HEK293T (cell line): ENCODE measurements at regions not wholly inside any gene's neighbourhood (a gene's known extent, or its start where the extent isn't known, plus 50 kb on each side); places are given as distances from the start of the nearest gene placed in this dataset.

Source experiments
- BHLHE40 ChIP-seq: fragments of 450-650 bp; IDR thresholded peaks from 2 replicates; pipeline ENCODE4 v1.6.1; 2016; ENCODE audit warnings: mild to moderate bottlenecking, moderate library complexity, borderline replicate concordance
- CTBP1 ChIP-seq: fragments of 450-650 bp; IDR thresholded peaks from 2 replicates; pipeline ENCODE4 v1.6.1; 2016; ENCODE audit warnings: borderline replicate concordance
- ELF4 ChIP-seq: fragments of 450-650 bp; IDR thresholded peaks from 2 replicates; pipeline ENCODE4 v1.6.1; 2017; ENCODE audit warnings: antibody characterized with exemption
- FOXK2 ChIP-seq: fragments of 450-650 bp; IDR thresholded peaks from 2 replicates; pipeline ENCODE4 v1.6.1; 2016; ENCODE audit warnings: mild to moderate bottlenecking
- L3MBTL2 ChIP-seq: fragments of 450-650 bp; conservative IDR thresholded peaks from 2 replicates; pipeline ENCODE4 v1.6.1; 2016; ENCODE audit warnings: mild to moderate bottlenecking
- NFRKB ChIP-seq: fragments of 450-650 bp; IDR thresholded peaks from 2 replicates; pipeline ENCODE4 v1.6.1; 2016; ENCODE audit warnings: mild to moderate bottlenecking, moderate library complexity
- PKNOX1 ChIP-seq: fragments of 450-650 bp; IDR thresholded peaks from 2 replicates; pipeline ENCODE4 v1.6.1; 2016
- SP1 ChIP-seq: fragments of 450-650 bp; IDR thresholded peaks from 2 replicates; pipeline ENCODE4 v1.6.1; 2017

GRCh38 chr12:66044731-66045130 is 85.8 kb downstream of the LLPH start:
- no peak for TF ChIP-seq PKNOX1
- TF ChIP-seq FOXK2 = no peak
- TF ChIP-seq BHLHE40 = no peak
- TF ChIP-seq SP1 = no peak
- no peak for TF ChIP-seq L3MBTL2
- no peak for TF ChIP-seq CTBP1
- TF ChIP-seq ELF4 = no peak
- TF ChIP-seq NFRKB = no peak
